GM18505 (cell line): ENCODE measurements at regions not wholly inside any gene's neighbourhood (a gene's known extent, or its start where the extent isn't known, plus 50 kb on each side); places are given as distances from the start of the nearest gene placed in this dataset.

ENCODE experiments used
- ATAC-seq: cut with Tn5 transposase; IDR thresholded peaks from one replicate; pipeline ENCODE4 v1.9.1; 2021; ENCODE audit not compliant: unreplicated experiment
- POLR2A ChIP-seq: IDR thresholded peaks from 4 replicates; pipeline ENCODE4 v1.6.1; 2011; ENCODE audit warnings: borderline replicate concordance; ENCODE audit not compliant: insufficient read depth, insufficient read length; ENCODE audit errors: extremely low read depth

DNA sequence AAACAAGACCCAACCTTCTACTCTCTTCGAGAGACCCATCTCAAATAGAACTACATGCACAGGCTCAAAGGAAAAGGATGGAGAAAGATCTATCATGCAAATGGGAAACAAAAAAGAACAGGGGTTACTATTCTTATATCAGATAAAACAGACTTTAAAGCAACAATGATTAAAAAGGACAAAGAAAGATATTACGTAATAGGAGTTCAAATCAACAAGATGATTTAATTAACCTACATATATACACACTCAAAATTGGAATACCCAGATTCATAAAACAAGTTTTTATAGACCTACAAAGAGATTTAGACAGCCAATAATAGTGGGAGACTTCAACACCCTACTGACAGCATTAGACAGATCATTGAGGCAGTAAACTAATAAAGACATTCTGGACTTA is 536.6 kb upstream of the RAG2 start:
- no peak for TF ChIP-seq POLR2A
- no peak for ATAC-seq

GRCh38 chr11:37124384-37124783 is 526.3 kb upstream of the RAG2 start:
- TF ChIP-seq POLR2A, result no peak
- ATAC-seq, result no peak

- TF ChIP-seq POLR2A, result no peak
These were observed 517.9 kb upstream of the RAG2 start for GRCh38 chr11:37115963-37116362.

DNA sequence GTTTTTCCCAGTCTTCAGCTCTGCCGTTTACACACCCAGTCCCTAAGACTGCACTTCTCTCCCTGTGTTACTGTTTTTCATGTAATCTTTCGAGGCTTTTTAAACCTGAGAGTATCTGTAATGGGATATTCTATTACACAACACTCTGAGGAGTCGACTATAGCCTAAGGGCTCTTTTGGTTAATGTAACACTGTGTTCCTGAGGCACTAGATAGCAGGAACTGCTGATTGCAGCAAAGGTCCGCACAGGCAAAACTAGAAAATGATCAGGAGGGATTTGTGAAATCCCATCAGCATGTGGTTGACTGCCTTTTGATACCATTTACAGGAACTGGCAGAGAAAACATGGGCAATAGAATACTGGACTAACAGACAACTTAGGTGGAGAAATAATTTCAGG is 512.3 kb upstream of the RAG2 start:
- no peak for TF ChIP-seq POLR2A
- ATAC-seq, result no peak

More at GRCh38 chr11:37115963-37116362, 517.9 kb upstream of the RAG2 start:
- no peak for ATAC-seq

DNA sequence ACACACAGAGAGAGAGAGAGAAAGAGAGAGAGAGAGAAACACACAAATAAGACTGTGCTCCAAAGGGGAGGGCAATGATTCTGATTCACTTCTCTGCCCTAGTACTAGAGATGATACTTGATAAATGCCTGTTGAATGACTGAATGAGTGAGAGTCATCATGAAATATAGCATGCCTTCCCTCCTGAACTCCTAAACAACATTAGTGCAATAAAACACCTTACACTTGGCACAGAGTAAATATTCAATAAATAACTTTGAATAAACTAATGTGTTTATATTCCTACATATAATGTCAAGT is 511.2 kb upstream of the RAG2 start:
- no peak for ATAC-seq
- TF ChIP-seq POLR2A, result no peak

- no peak for ATAC-seq
- TF ChIP-seq POLR2A, result no peak
These were observed 510.6 kb upstream of the RAG2 start for GRCh38 chr11:37108436-37109285.

GRCh38 chr11:37107831-37108230 is 509.8 kb upstream of the RAG2 start:
- no peak for ATAC-seq
- TF ChIP-seq POLR2A, result no peak

DNA sequence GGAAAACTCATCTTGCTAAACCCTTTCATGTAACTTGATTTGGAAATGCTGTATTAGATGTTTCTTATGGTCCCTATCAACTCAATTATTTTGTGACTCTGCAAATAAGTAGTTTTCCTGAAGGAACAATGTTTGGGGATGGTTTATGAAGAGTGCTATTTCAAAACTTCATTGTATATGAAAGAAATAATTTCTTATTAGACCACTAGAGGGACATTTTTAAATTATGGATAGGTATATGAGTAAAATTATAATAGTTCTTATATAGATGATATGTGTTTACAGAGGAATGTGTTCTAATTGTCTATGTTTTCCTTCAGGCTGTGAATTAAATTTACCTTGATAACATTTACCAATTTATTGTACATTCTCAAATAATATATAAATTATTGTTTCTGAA is 509.4 kb upstream of the RAG2 start:
- no peak for TF ChIP-seq POLR2A
- ATAC-seq, result no peak

DNA sequence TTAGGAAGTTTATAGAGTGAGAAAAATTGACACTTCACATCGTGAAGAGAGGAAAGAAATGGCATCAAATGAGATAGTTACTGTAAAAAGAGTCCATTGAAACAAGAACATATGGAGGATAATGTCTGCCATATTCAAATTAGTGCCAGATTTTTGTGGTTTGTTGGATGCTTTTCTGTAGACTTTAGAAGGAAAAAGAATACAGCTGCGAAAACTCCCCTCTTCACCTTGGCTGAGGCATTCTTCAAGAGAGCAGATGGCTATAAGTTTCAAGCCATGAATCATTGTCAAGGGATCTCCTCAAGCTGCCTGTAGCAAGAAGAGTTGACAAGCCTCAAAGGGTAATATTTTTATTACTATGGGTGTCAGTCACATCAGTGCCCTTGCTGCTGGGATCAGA is 507.4 kb upstream of the RAG2 start:
- ATAC-seq, result no peak
- no peak for TF ChIP-seq POLR2A

DNA sequence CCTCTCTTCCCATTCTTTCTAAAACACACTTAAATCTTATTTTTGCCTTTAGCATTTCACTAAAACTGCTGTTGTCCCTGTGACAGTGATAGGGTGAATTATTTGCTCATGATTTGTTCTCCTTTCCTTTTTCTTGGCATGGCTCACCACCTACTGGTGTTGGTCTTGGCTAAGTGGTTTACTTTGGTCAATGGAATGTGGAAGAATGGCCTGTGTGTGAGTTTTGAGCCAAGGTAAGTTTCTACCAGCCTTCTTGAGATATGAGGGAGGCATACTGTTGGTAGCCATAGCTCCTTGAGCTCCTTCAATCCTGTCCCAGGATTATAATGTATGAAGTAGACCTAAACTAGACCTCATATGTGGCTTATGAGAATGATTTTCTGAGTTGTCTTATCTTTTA is 506.3 kb upstream of the RAG2 start:
- no peak for TF ChIP-seq POLR2A
- no peak for ATAC-seq

GRCh38 chr11:37100008-37100407 is 502.0 kb upstream of the RAG2 start:
- no peak for TF ChIP-seq POLR2A
- ATAC-seq, result no peak

- ATAC-seq, result no peak
These were observed 494.5 kb upstream of the RAG2 start for GRCh38 chr11:37092487-37092886.

DNA sequence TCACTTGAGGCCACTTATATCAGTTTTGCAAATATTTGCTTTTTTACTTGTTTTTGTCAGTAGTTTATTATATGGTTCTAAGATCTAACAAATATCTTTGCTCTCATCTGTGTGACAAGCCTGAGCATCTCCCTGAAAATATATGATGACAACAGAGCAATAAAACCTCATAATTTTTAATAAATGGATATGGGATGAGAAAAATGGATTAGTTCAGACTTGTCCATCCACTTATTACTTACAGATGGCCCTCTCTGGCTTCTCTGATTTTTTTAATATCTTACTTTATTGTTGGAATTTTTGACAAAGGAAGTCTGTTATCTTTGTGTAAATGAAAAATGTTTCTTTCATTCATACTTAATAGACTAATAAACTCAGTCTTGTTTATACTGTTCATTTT is 491.4 kb upstream of the RAG2 start:
- TF ChIP-seq POLR2A, result no peak
- no peak for ATAC-seq

More at GRCh38 chr11:37092487-37092886, 494.5 kb upstream of the RAG2 start:
- TF ChIP-seq POLR2A, result no peak

GRCh38 chr11:37088573-37088910 is 490.5 kb upstream of the RAG2 start:
- ATAC-seq, result no peak
- TF ChIP-seq POLR2A, result no peak

- no peak for TF ChIP-seq POLR2A
- no peak for ATAC-seq
These were observed 489.9 kb upstream of the RAG2 start for GRCh38 chr11:37087650-37088572.

- TF ChIP-seq POLR2A, result no peak
- ATAC-seq, result no peak
These were observed 480.5 kb upstream of the RAG2 start for GRCh38 chr11:37078521-37078920.
